Inflammatory macrophage (primary cell): ENCODE measurements at regions not wholly inside any gene's neighbourhood (a gene's known extent, or its start where the extent isn't known, plus 50 kb on each side); places are given as distances from the start of the nearest gene placed in this dataset.
"Not testable (repeated sequence)": the region's sequence is repeated elsewhere in the genome, so short reads cannot be mapped to it uniquely, and the experiment has no call there.

Source experiments
- DNase-seq, 2 donors: peaks; one replicate each; pipeline ENCODE4 v3.0.0-alpha.2; 2020 to 2022

GRCh38 chr5:162638849-162639248, 571.3 kb downstream of the GABRG2 start:
- DNase-seq, result no peak

GRCh38 chr5:162641142-162641813, 573.7 kb downstream of the GABRG2 start:
- no peak for DNase-seq

DNA sequence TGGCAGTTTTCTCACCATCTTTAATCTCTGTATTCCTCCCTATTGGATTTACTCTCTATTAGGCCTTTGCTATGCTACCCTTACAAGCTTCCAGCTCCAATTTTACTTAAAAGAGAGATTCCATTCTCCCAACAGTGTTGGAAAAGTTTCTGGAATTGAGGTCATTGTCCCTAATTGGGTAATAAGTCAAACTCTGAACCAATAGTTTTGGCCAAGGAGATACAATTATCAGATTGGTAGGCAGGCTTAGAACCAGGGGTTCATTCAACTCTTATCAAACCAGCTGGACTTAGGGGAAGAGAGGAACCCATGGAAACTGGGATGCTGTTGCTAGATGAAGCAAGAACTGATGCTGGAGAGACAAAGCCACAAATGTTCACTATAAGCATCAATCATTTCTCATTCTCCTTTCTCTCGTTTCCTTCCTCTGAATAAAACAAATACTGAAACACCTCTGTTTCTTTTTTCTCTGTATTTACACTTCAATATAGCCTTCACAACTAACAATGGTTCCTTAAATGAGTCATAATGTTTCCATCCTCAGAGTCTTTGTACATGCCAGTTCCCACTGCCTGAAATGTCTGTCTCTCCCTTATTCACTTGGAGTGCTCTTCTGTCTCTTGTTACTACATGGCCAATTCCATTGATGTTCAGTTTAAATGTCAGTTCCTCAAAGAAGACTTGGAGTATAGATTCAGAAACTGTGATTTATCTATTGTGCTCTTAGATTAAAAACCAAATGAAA, 587.3 kb downstream of the GABRG2 start:
- no peak for DNase-seq

GRCh38 chr5:162657076-162657475, 589.5 kb downstream of the GABRG2 start:
- DNase-seq, result no peak

DNA sequence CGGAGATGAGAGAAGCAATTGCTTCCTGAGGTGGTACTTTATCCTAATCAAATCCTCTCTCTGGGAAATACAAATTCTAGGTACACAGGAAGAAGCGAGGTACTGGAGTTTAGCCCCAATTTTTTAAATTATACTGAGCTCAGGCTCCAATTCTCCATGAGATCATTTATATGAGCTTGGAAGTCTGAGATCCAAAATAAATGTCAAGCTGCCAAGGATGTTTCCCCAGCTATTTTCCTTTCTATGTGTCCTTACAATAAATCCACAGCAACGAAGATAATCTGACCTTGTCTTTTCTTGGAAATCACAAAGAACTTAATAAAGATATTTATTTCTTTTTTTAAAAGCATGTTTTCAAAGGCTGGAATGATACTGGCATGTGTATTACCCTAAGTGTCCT, 597.3 kb downstream of the GABRG2 start:
- DNase-seq, result no peak

DNA sequence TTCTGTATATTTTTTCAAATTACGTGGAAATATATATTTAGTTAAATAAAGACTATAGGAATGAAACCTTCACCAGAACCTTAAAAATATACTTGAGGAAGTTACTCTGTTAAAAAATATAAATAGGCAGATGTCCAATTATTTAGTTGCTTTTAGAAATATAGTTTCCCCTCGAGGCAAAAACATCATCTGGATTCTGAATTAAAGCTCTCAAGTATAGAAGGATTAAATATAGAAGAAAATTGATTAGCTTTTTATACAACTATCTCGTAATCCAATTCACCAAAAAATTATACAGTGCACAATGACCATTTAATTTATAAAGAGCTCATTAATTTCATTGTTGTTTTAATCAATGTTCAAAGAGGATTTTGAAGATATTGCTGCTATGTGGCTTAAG, 601.4 kb downstream of the GABRG2 start:
- DNase-seq, result no peak

DNA sequence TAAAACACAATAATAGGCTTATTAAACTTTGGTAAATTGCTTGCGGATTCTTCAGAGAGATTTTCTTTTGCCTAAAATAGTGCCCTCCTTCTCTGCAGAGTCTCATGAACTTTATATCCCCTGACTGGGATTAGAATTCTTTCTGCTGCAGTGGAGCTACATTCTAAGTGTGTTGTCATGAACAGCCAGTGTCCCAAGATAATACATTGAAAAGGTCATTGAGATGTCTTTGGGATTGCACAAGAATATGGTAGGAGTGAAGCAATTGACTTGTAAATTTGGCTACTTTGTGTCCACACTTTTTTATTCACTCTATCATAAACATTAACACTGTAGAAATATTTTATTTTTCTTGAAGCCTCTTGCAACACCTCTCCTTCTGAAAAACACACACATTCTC, 604.5 kb downstream of the GABRG2 start:
- DNase-seq, result no peak

- DNase-seq, result no peak
Measured at GRCh38 chr5:162683284-162683683, 615.7 kb downstream of the GABRG2 start.

GRCh38 chr5:162684145-162684544, 616.6 kb downstream of the GABRG2 start:
- DNase-seq, result no peak

DNA sequence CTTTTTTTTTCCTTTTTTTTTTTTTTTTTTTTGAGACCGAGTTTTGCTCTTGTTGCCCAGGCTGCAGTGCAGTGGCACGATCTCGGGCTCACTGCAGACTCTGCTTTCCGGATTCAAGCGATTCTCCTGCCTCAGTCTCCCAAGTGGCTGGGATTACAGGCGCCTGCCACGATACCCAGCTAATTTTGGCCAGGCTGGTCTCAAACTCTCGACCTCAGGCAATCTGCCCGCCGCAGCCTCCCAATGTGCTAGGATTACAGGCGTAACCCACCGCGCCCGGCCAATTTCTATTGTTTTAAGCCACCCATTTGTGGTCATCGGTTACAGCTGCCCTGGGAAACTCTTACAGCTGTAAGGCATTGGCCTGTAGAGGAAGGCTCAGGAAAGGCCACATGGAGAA, 617.7 kb downstream of the GABRG2 start:
- no peak for DNase-seq

DNA sequence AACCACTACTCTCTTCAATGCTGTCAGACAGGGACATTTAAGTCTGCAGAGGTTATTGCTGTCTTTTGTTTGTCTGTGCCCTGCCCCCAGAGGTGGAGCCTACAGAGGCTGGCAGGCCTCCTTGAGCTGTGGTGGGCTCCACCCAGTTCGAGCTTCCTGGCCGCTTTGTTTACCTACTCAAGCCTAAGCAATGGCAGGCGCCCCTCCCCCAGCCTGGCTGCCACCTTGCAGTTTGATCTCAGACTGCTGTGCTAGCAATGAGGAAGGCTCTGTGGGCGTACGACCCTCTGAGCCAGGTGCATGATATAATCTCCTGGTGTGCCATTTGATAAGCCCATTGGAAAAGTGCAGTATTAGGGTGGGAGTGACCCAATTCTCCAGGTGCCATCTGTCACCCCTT, 628.7 kb downstream of the GABRG2 start:
- DNase-seq, result not testable (repeated sequence)

GRCh38 chr5:162699361-162699760, 631.8 kb downstream of the GABRG2 start:
- no peak for DNase-seq

- DNase-seq, result no peak
Measured at GRCh38 chr5:162703914-162704313, 636.3 kb downstream of the GABRG2 start.

DNA sequence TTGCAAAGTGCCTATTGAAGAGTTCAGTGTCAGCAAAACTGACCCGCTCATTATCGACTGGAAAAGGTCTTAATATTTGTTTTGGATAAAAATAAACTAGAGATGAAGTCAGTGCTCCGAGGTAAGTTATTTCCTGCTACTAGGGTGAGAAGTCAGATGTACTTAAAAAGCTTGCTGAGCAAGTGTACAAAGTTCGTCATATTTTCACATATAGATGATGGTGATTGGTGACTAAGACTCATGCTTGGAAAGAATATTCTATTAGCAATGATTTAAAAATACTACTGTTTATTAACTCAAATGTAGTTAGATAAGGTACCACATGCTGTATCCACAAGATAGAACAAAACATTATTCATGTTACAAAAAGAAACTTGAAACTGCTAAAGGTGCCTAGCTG, 643.7 kb downstream of the GABRG2 start:
- no peak for DNase-seq

GRCh38 chr5:162719720-162720119, 652.1 kb downstream of the GABRG2 start:
- no peak for DNase-seq

DNA sequence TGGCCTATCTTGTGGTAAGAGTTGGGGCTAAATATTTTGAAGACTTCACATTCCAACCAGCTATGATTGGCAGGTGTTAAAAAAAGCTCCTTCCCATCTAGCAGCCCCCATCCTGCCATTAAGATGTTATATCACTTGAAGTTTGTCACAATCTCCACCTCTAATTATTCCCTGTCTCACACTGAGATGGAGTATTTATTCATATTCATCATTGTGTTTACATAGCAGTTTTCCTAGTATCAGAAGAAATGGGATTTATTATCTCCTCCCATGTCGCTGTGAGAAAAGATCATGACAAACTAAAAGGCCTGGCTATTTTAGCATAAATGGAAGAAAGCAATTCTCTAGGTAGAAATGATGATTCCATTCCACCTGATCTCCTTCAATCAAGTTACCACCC, 653.6 kb downstream of the GABRG2 start:
- DNase-seq, result no peak

GRCh38 chr5:162752612-162753011, 684.8 kb upstream of the CCNG1 start:
- no peak for DNase-seq

GRCh38 chr5:162762119-162762518, 675.3 kb upstream of the CCNG1 start:
- no peak for DNase-seq

- no peak for DNase-seq
Measured at GRCh38 chr5:162769019-162769418, 668.4 kb upstream of the CCNG1 start.

DNA sequence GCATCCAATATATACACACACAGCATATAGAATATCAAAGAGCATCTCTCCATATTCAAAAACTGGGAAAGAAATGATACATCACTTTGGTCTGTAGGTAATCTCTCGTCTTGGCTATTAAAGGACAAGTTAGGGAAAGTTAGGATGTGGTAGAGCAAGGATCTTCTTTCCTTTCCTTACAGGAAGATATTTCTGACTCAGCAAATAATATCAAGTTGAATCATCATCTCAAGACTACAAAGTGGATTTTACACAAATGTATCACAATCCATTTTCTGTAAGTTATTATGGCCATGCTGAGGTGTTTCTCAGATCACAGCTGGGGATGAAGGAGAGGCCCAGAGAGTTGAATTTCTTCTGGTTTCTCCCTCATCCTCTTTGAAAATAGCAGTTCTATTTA, 651.7 kb upstream of the CCNG1 start:
- DNase-seq, result no peak

- no peak for DNase-seq
Measured at GRCh38 chr5:162786234-162786633, 651.2 kb upstream of the CCNG1 start.

DNA sequence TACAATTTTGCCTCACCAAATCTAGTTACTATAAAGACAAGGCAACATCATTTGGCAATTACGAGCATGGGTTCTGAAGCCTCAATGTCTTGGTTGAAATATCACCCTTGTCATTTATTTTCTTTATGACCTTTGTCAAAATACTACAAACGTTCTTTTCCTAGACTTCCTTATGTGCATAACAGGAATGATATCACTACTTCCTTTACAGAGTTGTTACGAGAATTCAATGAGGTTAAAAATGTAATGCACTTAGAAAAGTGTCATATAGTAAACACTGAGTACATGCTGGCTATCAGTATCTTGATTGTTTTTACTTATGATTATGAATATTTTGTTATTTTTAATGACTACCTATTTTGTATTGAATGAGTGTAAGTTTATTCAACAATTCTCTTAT, 640.9 kb upstream of the CCNG1 start:
- DNase-seq, result no peak

- no peak for DNase-seq
Measured at GRCh38 chr5:162800301-162800700, 637.1 kb upstream of the CCNG1 start.

- no peak for DNase-seq
Measured at GRCh38 chr5:162801235-162801634, 636.2 kb upstream of the CCNG1 start.

- DNase-seq, result no peak
Measured at GRCh38 chr5:162806195-162806594, 631.2 kb upstream of the CCNG1 start.
